MG63 (cell line): ENCODE measurements at regions not wholly inside any gene's neighbourhood (a gene's known extent, or its start where the extent isn't known, plus 50 kb on each side); places are given as distances from the start of the nearest gene placed in this dataset.
A peak's percentile ranks its signal among the peaks of the same experiment; 100 is the strongest.

Experiments used
- DNase-seq: peaks from one replicate; pipeline ENCODE4 v3.0.0-alpha.2; 2020
- H3K27me3 ChIP-seq: fragments of 250-450 bp; sonication (Bioruptor Pico); 2 replicates; pipeline ENCODE4 v1.5.1; 2020; ENCODE audit warnings: mild to moderate bottlenecking, moderate library complexity
- H3K36me3 ChIP-seq: fragments of 250-450 bp; sonication (Bioruptor Pico); 2 replicates; pipeline ENCODE4 v1.5.1; 2020; ENCODE audit warnings: mild to moderate bottlenecking, moderate library complexity
- H3K4me3 ChIP-seq: fragments of 250-450 bp; sonication (Bioruptor Pico); 2 replicates; pipeline ENCODE4 v1.5.1; 2020; ENCODE audit warnings: mild to moderate bottlenecking, moderate library complexity
- H3K9me3 ChIP-seq: fragments of 250-450 bp; sonication (Bioruptor Pico); 2 replicates; pipeline ENCODE4 v1.5.1; 2020; ENCODE audit warnings: mild to moderate bottlenecking, moderate library complexity

DNA sequence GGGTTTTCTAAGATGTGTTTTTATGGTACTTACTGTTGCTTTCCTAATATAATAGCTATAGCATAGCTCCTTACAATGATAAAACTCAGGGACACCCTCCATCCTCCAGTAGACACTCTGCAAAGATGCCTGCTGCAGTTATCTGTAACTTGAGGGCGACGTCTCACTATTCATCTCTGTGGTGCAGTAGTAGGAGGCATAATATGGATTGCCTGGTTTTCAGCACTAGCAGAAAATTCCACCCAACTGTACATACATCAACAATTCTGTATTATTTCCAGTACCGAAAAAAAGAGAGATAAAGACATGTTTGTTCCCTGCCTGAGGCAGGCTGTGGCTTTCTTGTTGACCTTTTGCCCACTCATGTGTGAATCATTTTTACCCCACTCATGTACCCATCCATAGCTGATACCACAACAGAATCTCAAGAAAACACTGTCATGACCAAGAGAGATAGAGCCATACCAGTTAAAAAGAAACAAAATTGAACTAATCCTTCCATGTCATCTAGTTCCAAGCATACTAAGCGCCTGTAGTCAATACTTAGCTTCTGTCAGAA is 220.1 kb downstream of the RAB28 start:
- no peak for DNase-seq
- Histone ChIP-seq H3K4me3 (no peak overlapping the region), H3K9me3 (no peaks in the 10 kb centered on the region), H3K36me3 (no peaks in the 10 kb centered on the region), H3K27me3 (no peaks in the 10 kb centered on the region)

DNA sequence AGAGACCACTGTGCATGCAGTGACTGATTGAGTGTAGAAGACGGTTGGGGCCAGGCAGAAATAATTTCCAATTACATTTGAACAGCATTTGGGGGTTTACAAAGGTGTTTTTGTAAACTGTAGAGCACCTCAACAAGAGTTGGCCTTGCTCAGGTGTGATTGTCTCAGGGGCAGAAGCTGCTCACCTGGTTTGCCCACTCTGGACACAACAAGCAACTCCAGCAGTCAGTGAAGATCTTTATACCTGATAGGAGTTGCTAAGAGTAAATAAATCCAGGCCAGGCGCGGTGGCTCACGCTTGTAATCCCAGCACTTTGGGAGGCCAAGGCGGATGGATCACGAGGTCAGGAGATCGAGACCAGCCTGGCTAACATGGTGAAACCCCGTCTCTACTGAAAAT is 221.3 kb downstream of the RAB28 start:
- H3K36me3 ChIP-seq = no peaks in the 10 kb centered on the region
- H3K4me3 ChIP-seq = no peak overlapping the region
- no peaks in the 10 kb centered on the region for H3K27me3 ChIP-seq
- DNase-seq = no peak
- no peaks in the 10 kb centered on the region for H3K9me3 ChIP-seq

DNA sequence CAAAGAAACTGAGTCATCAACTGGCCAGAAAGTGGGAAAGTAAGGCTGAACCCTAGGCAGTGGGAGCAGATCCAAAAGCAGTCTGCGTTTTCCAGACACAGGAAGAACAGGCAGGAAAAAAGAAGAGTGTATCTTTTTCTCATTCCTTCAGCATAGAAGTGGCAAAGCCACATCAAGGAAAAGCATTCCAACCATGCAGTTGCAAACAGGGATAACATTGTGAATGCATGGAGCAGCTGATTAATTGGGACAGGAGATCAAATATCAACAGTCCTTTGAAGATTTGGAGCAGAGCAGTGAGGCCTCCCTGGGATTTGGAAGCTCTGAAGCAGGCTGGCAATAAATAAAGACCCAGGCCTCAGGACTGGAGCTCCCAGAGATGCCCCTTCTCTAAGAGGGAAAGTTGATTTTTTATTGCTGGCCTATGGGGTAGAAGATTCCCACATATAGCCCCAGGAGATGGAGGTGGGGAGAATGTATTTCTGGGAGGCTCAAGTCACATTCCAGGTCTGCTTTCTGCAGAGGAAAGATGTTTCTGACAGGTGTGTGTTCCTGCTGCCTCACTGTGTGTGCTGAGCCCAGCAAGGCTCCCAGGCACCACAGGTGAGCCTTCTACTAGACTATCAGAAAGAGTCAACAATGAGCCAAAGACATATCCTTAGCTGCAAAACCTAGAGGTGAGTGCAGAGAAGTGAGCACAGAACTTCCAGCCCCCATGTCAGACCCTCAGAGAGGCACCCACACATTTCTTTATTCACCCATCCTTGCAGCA is 222.5 kb downstream of the RAB28 start:
- Histone ChIP-seq H3K9me3 (no peaks in the 10 kb centered on the region), H3K36me3 (no peaks in the 10 kb centered on the region), H3K27me3 (no peaks in the 10 kb centered on the region), H3K4me3 (no peak overlapping the region)
- DNase-seq = no peak

DNA sequence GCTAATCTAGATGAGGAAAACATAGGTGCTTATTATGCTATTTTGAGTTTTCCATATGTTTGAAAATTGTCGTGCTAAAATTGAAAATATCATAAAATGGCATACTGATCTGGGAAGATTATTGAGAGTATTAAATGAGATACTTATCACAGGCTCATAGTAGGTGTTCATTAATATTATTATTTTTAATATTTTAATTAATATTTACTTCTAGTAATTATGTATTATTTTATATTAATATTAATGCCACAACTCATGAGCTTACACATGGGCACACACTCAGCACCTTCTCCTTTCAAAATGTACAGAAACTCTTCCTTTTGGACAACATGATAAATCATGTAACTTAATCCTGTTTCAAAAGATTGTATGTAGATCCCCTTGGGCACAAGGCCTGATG is 223.6 kb downstream of the RAB28 start:
- H3K36me3 ChIP-seq = no peaks in the 10 kb centered on the region
- no peaks in the 10 kb centered on the region for H3K9me3 ChIP-seq
- DNase-seq = no peak
- H3K27me3 ChIP-seq = no peaks in the 10 kb centered on the region
- H3K4me3 ChIP-seq = no peak overlapping the region

DNA sequence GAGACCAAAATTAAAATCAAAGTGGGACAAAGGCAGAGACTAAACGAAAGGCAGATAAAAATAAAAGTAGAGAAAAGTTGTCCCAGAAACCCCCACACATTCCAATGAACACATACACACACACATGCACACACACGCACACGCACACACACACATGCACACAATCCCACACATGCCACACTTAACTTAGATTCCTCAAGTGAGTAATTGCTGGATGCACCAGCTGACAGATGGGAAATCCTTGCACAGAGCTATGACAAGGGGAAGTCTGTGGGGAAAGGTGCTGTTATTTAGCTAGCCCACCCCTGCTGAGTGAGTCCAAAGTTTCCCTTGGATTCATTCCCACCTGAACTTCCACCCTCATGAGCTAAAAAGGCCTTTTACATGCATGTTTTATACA is 233.9 kb downstream of the RAB28 start:
- no peaks in the 10 kb centered on the region for H3K36me3 ChIP-seq

DNA sequence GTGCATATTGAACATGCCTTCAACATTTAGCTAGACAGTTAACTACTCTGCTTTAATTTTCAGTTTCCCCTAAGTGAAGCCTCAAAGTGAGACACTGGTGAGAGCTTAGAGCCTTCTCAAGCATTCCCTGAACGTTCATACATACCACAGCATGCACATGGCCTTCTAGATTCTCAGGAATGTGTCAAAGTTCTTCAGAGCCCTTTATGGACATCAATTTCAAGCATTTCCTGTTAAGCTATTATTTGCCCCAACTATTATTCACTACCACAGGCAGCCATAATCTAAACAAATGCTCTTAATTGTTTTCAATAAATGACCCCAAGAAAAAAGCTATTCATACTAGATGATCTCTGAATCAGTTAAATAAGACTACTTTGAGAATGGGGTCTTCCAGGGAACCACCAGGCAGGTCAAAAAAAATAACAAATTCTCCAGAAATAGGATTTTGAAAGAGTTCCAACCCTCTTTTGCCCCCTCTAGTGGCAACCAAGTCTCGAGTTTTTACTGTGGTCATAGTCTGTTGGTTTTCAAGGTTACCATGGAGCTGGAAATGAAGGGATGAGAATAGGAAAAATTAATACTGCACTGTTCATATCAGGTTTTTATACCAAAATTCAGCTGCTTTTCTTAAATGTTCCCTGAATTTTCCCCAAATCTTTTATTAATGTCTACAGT is 235.4 kb downstream of the RAB28 start:
- no peaks in the 10 kb centered on the region for H3K27me3 ChIP-seq
- H3K4me3 ChIP-seq = no peak overlapping the region
- no peaks in the 10 kb centered on the region for H3K9me3 ChIP-seq
- no peaks in the 10 kb centered on the region for H3K36me3 ChIP-seq
- no peak for DNase-seq

More for the DNA sequence above, 233.9 kb downstream of the RAB28 start:
- H3K4me3 ChIP-seq = no peak overlapping the region
- DNase-seq = no peak
- no peaks in the 10 kb centered on the region for H3K9me3 ChIP-seq
- no peaks in the 10 kb centered on the region for H3K27me3 ChIP-seq

DNA sequence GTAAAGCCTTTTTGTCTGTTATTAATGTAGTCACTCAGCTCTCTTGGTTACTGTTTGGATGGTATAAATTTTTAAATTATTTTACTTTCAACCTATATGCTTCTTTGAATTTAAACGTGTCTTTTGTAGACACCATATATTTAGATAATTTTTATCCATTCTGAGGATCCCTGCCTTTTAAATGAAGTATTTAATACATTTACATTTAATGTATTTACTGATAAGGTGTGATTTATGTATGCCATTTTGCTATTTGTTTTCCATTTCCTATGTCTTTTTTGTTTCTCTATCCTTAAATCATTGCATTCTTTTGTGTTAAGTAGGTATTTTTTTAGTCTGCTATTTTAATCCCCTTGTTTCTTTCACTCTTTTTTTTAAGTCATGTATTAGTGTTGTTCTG is 238.0 kb downstream of the RAB28 start:
- Histone ChIP-seq H3K9me3 (no peaks in the 10 kb centered on the region), H3K36me3 (no peaks in the 10 kb centered on the region), H3K27me3 (no peaks in the 10 kb centered on the region), H3K4me3 (no peak overlapping the region)
- no peak for DNase-seq

DNA sequence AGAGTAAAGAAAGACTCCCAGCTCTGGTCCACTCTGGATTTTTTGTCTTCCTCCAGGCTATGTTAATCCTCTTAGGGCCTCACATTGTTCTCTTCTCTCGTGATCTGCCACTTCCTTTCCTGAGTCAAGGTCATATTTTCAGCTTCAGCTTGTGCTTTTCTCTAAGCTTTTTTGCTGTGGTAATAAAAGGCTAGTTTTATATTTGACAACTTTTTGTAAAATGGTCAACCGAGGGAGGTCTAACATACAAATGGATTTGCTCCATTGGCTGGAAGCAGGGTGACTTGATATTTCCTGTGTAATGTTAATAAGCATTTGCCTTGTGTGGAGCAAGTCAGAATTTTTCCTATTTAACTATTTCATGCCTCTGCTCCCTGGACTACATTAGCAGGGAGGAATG is 239.7 kb downstream of the RAB28 start:
- DNase-seq = no peak
- Histone ChIP-seq H3K36me3 (no peaks in the 10 kb centered on the region), H3K4me3 (no peak overlapping the region), H3K27me3 (no peaks in the 10 kb centered on the region), H3K9me3 (no peaks in the 10 kb centered on the region)

DNA sequence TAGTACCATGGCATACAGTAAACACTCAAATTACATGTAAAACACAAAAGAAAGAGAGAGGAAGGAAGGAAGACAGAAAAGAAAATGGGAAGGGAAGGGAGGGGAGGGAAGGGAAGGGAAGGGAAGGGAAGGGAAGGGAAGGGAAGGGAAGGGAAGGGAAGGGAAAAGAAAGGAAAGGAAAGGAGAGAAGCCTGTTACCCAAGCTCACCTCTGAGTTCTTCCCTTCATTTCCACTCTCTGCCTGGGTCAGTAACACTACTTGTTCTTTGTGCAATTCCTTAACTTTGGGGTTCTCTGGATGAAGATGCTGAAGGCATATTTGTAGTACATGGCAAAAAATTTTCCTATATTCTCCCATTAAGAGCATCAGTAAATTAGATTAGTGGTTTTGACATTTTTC is 241.0 kb downstream of the RAB28 start:
- DNase-seq = no peak

DNA sequence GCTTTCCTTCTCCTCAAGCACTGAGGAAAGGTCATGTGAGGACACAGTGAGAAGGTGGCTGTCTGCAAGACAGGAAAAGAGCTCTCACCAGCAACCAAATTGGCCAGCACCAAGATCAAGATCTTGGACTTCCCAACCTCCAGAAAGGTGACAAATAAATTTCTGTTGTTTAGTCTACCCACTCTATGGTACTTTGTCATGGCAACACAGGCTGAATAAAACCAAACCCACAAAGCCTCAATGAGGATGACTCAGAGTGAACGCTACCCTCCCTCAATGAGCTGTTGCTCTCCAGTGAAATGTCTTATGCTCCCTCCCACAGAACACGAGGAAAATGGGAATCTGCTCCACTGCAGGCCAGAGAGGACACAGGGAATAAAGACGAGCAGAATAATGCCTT is 244.1 kb downstream of the RAB28 start:
- Histone ChIP-seq H3K4me3 (no peak overlapping the region), H3K36me3 (no peaks in the 10 kb centered on the region), H3K9me3 (no peaks in the 10 kb centered on the region), H3K27me3 (no peaks in the 10 kb centered on the region)
- peak; percentile 8 for DNase-seq

More for the DNA sequence above, 241.0 kb downstream of the RAB28 start:
- Histone ChIP-seq H3K27me3 (no peaks in the 10 kb centered on the region), H3K9me3 (no peaks in the 10 kb centered on the region), H3K4me3 (no peak overlapping the region), H3K36me3 (no peaks in the 10 kb centered on the region)

DNA sequence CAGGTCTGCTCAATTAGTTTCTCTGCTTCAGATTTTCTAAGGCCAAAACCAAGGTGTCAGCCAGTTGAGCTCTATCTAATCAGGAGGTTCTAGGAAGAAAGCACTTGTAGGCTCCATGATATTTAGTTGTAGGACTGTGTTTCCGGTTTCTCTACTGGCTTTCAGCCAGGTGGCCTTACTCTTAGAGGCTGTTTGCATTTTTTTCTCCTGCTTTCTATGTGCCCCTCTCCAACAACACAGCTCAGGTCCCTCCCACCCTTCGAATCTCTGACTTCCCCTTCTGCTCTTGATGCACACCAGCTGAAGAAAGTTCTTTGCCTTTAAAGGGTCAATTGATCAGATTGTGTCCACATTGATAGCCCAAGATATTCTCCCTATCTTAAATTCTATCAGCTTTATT is 245.2 kb downstream of the RAB28 start:
- H3K36me3 ChIP-seq = no peaks in the 10 kb centered on the region
- H3K9me3 ChIP-seq = no peaks in the 10 kb centered on the region
- no peak overlapping the region for H3K4me3 ChIP-seq
- no peaks in the 10 kb centered on the region for H3K27me3 ChIP-seq
- DNase-seq = no peak

DNA sequence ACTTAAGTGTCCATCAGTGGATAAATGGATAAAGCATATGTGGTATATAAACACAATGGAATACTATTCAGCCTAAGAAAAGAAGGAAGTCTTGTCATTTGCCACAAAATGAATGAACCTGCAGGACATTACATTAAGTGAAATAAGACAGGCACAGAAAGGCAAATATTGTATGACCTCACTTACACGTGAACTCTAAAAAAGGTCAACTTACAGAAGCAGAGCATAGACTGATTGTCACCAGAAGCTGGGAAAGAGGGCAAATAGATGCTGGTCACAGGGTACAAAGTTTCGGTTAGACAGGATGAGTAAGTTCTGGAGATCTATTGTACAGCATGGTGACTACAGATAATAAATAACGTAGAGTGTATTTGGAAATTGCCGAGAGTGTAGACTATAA is 247.7 kb downstream of the RAB28 start:
- DNase-seq = no peak
- Histone ChIP-seq H3K9me3 (no peaks in the 10 kb centered on the region), H3K36me3 (no peaks in the 10 kb centered on the region), H3K27me3 (no peaks in the 10 kb centered on the region), H3K4me3 (no peak overlapping the region)

DNA sequence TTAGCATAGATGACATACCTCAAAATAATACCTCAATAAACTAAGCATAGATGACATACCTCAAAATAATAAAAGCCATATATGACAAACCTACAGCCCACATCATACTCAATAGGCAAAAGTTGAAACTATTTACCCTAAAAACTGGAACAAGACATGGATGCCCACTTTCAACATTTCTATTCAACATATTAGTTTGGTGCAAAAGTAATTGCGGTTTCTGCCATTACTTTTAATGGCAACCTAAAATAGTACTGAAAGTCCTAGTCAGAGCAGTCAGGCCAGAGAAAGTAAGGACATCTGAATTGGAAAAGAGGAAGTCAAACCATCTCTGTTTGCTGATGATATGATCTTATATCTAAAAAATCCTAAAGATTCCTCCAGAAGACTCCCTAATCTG is 250.4 kb downstream of the RAB28 start:
- Histone ChIP-seq H3K36me3 (no peaks in the 10 kb centered on the region), H3K27me3 (no peaks in the 10 kb centered on the region), H3K9me3 (no peaks in the 10 kb centered on the region), H3K4me3 (no peak overlapping the region)
- DNase-seq = no peak

DNA sequence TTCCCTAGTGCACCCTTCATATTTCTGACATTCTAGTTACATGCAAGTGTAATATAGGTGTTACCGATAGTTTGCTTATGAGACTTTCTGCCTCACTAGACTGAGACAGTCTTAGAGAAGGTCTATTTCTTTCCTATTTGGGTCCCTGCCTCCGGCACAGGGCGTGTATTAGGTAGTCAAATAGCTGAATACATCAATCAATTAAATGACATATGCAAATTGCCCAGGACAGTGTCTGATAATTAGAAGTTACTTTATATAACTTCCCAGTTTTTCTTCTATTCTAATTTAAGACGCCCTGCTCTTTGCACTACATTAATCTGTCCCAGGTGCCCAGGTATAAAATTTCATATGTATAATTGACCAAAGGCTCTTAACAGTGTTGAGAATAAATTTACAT is 264.2 kb downstream of the RAB28 start:
- no peak for DNase-seq
- no peaks in the 10 kb centered on the region for H3K27me3 ChIP-seq
- H3K4me3 ChIP-seq = no peak overlapping the region
- no peaks in the 10 kb centered on the region for H3K9me3 ChIP-seq
- no peaks in the 10 kb centered on the region for H3K36me3 ChIP-seq

DNA sequence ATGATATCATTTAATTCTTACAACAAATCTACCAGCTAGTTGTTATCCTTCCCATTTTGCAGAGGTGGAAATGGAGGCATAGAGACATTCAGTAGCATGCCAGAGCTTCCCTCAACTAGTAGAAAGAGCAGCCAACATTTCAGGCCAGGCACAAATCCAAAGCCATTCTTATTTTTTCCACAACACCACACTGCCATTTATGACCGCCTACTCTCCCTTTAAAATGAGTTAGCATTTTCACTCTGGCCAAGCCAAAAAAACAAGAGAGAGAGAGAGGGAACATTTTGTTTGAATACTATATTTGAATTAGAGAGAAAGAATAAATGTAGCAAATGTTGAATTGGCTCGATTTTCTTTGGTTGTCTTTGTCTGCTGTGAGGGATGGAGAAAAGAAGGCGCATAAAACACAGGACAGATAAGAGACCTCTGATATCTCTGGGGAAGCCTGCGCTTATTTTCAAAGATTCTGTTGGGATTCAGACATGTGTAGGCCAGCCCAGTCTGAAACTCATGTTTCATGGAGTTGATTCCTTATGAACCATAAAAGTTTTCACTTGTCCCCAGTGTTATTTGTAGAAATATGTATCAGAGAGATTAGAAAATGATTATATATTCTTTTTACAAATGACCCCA is 265.7 kb downstream of the RAB28 start:
- H3K4me3 ChIP-seq = no peak overlapping the region
- no peaks in the 10 kb centered on the region for H3K36me3 ChIP-seq
- no peaks in the 10 kb centered on the region for H3K27me3 ChIP-seq
- DNase-seq = no peak
- no peaks in the 10 kb centered on the region for H3K9me3 ChIP-seq

DNA sequence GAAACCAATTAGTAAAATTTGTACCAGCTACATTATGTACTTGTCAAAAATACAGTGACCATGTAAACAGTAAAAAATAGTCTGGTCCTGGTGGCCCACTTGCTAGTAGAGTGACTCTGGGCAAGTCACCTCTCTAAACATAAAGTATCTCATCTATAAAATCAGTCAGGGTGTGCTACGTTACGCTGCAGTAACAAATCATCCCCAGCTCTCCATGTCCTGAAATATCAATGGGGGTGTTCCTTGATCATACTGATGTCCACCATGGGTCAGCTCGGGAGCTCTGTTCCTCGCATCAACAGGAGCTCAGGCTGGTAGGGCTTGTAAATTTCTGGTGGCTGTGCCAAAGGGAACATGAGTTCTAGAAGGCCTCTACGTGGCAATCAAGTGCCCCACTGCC is 268.6 kb downstream of the RAB28 start:
- Histone ChIP-seq H3K4me3 (no peak overlapping the region), H3K9me3 (no peaks in the 10 kb centered on the region), H3K36me3 (no peaks in the 10 kb centered on the region), H3K27me3 (no peaks in the 10 kb centered on the region)
- DNase-seq = no peak

DNA sequence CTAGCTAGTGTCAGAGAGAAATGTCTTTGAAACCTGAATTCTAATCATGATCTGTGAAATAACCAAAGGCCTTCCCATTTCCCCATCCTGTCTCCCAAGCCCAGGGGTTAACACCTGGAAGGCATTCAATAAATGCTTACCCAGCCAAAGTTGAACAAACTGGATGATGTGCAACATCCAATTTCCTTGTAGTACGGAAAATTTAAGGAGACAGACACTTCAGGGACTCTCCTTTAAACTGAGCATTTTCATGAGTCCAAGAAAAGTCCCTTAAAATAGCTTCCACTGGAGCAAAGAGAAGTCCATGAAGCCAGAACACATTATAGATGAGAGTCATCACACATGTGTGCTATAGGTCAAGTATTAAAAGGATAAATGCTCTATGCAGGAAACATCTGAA is 271.2 kb downstream of the RAB28 start:
- H3K27me3 ChIP-seq = no peaks in the 10 kb centered on the region
- DNase-seq = no peak
- H3K9me3 ChIP-seq = no peaks in the 10 kb centered on the region
- no peak overlapping the region for H3K4me3 ChIP-seq
- H3K36me3 ChIP-seq = no peaks in the 10 kb centered on the region

DNA sequence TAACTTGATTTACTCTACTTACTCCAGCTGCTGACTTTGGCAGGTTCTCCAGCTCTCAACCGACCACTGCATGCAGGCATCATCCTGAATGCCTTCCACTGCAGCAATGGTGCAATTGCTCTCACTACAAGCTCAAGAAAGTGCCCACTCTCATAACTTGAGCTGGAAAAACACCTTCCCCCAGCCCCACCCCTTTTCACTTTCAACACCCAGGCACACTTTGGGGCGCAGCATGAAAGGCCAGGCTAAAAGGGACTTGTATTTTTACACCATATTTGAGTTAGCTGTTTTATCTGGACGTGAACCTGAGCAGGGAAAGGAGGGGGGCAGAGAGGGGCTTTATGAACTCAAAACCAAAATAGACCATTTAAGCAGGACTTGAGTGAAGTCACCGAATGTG is 274.5 kb downstream of the RAB28 start:
- H3K9me3 ChIP-seq = no peaks in the 10 kb centered on the region
- H3K27me3 ChIP-seq = no peaks in the 10 kb centered on the region
- H3K4me3 ChIP-seq = no peak overlapping the region
- no peaks in the 10 kb centered on the region for H3K36me3 ChIP-seq
- no peak for DNase-seq
